ENCODE measurements at regions not wholly inside any gene's neighbourhood (a gene's known extent, or its start where the extent isn't known, plus 50 kb on each side); places are given as distances from the start of the nearest gene placed in this dataset.

GRCh38 chr12:40587421-40587820 lies 104.8 kb upstream of the CNTN1 start:
- TF ChIP-seq POLR2A (IDR thresholded peaks at IDR 0.05; ENCODE audit: low read depth, low read length) (no peak), TAF1 (IDR thresholded peaks at IDR 0.05; ENCODE audit: low read depth, low read length) (no peak), POLR2AphosphoS5 (IDR thresholded peaks at IDR 0.05; ENCODE audit: low read depth, low read length) (no peak), SPI1 (IDR thresholded peaks at IDR 0.05; ENCODE audit: low read depth, low read length) (no peak)

All from GM12891 (cell line).